ENCODE measurements at regions not wholly inside any gene's neighbourhood (a gene's known extent, or its start where the extent isn't known, plus 50 kb on each side); places are given as distances from the start of the nearest gene placed in this dataset.
"Not testable (repeated sequence)": the region's sequence is repeated elsewhere in the genome, so short reads cannot be mapped to it uniquely, and the experiment has no call there.

- not testable (repeated sequence) for DNase-seq (ENCODE audit: low spot score)
Measured at GRCh38 chr11:135011313-135011712, 599.3 kb upstream of the B3GAT1 start.

GRCh38 chr11:135009125-135009524 lies 597.1 kb upstream of the B3GAT1 start:
- DNase-seq (ENCODE audit: low spot score), result no peak

GRCh38 chr11:135008412-135008811 lies 596.4 kb upstream of the B3GAT1 start:
- DNase-seq (ENCODE audit: low spot score), result no peak

- no peak for DNase-seq (ENCODE audit: low spot score)
Measured at GRCh38 chr11:135008001-135008405, 596.0 kb upstream of the B3GAT1 start.

GRCh38 chr11:135006800-135007199 lies 594.8 kb upstream of the B3GAT1 start:
- DNase-seq (ENCODE audit: low spot score), result no peak

GRCh38 chr11:135004495-135004894 lies 592.5 kb upstream of the B3GAT1 start:
- DNase-seq (ENCODE audit: low spot score), result no peak

- DNase-seq (ENCODE audit: low spot score), result no peak
Measured at GRCh38 chr11:135002236-135002635, 590.2 kb upstream of the B3GAT1 start.

- DNase-seq (ENCODE audit: low spot score), result no peak
Measured at GRCh38 chr11:135001581-135001980, 589.5 kb upstream of the B3GAT1 start.

GRCh38 chr11:135001065-135001464 lies 589.0 kb upstream of the B3GAT1 start:
- not testable (repeated sequence) for DNase-seq (ENCODE audit: low spot score)

GRCh38 chr11:134999590-134999989 lies 587.5 kb upstream of the B3GAT1 start:
- DNase-seq (ENCODE audit: low spot score), result no peak

- no peak for DNase-seq (ENCODE audit: low spot score)
Measured at GRCh38 chr11:134997652-134998320, 585.7 kb upstream of the B3GAT1 start.

GRCh38 chr11:134995741-134996140 lies 583.7 kb upstream of the B3GAT1 start:
- DNase-seq (ENCODE audit: low spot score), result no peak

GRCh38 chr11:134994431-134994830 lies 582.4 kb upstream of the B3GAT1 start:
- no peak for DNase-seq (ENCODE audit: low spot score)

- DNase-seq (ENCODE audit: low spot score), result no peak
Measured at GRCh38 chr11:134993691-134994243, 581.7 kb upstream of the B3GAT1 start.

- no peak for DNase-seq (ENCODE audit: low spot score)
Measured at GRCh38 chr11:134992981-134993380, 580.9 kb upstream of the B3GAT1 start.

GRCh38 chr11:134988495-134988894 lies 576.5 kb upstream of the B3GAT1 start:
- no peak for DNase-seq (ENCODE audit: low spot score)

- no peak for DNase-seq (ENCODE audit: low spot score)
Measured at GRCh38 chr11:134987822-134988221, 575.8 kb upstream of the B3GAT1 start.

GRCh38 chr11:134987223-134987768 lies 575.3 kb upstream of the B3GAT1 start:
- DNase-seq (ENCODE audit: low spot score), result no peak

- DNase-seq (ENCODE audit: low spot score), result no peak
Measured at GRCh38 chr11:134984421-134984820, 572.4 kb upstream of the B3GAT1 start.

GRCh38 chr11:134982432-134982831 lies 570.4 kb upstream of the B3GAT1 start:
- DNase-seq (ENCODE audit: low spot score), result not testable (repeated sequence)

- DNase-seq (ENCODE audit: low spot score), result no peak
Measured at GRCh38 chr11:134981835-134982234, 569.8 kb upstream of the B3GAT1 start.

- no peak for DNase-seq (ENCODE audit: low spot score)
Measured at GRCh38 chr11:134980819-134981710, 569.0 kb upstream of the B3GAT1 start.

GRCh38 chr11:134979089-134979457 lies 567.0 kb upstream of the B3GAT1 start:
- DNase-seq (ENCODE audit: low spot score), result not testable (repeated sequence)

All from cerebellar cortex (tissue), 1 donor.